GM19452 (cell line): ENCODE measurements at regions not wholly inside any gene's neighbourhood (a gene's known extent, or its start where the extent isn't known, plus 50 kb on each side); places are given as distances from the start of the nearest gene placed in this dataset.
"Not testable (repeated sequence)": the region's sequence is repeated elsewhere in the genome, so short reads cannot be mapped to it uniquely, and the experiment has no call there.

Source experiments
- ATAC-seq: cut with Tn5 transposase; IDR thresholded peaks from one replicate; pipeline ENCODE4 v1.9.1; 2021; ENCODE audit not compliant: unreplicated experiment

GRCh38 chr14:43745746-43746145 lies 761.3 kb downstream of the FSCB start:
- ATAC-seq, result no peak

GRCh38 chr14:43735932-43736331 lies 771.2 kb downstream of the FSCB start:
- no peak for ATAC-seq

- ATAC-seq, result no peak
Observed at GRCh38 chr14:43729143-43729542, 777.9 kb downstream of the FSCB start.

- no peak for ATAC-seq
Observed at GRCh38 chr14:43706900-43707299, 800.2 kb downstream of the FSCB start.

DNA sequence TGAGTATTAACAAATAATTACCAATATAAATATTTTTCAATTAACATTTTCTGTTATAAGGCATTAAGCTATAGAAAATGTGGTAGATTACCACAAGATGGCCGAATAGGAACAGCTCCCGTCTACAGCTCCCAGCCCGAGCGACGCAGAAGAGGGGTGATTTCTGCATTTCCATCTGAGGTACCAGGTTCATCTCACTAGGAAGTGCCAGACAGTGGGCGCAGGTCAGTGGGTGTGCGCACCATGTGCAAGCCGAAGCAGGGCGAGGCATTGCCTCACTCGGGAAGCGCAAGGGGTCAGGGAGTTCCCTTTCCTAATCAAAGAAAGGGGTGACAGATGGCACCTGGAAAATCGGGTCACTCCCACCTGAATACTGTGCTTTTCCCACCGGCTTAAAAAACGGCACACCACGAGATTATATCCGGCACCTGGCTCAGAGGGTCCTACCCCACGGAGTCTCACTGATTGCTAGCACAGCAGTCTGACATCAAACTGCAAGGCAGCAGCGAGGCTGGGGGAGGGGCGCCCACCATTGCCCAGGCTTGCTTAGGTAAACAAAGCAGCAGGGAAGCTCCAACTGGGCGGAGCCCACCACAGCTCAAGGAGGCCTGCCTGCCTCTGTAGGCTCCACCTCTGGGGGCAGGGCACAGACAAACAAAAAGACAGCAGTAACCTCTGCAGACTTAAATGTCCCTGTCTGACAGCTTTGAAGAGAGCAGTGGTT lies 808.4 kb downstream of the FSCB start:
- not testable (repeated sequence) for ATAC-seq

DNA sequence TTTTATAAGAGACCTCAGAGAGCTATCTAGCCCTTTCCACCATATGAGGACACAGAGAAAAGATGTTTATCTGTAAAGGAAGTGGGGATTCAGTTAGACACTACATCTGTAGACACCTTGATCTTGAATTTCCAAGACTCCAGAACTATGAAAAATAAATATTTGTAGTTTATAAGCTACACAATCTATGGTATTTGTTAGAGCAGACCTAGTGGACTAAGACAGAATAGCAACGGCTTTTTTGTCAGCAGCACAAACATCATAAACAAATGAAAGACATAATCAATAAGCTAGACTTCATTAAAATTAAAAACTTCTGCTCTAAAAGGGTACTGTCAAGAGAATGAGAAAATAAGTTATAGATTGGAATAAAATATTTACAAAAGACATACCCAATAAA lies 810.1 kb downstream of the FSCB start:
- no peak for ATAC-seq

GRCh38 chr14:43692706-43693105 lies 814.4 kb downstream of the FSCB start:
- no peak for ATAC-seq

- ATAC-seq, result no peak
Observed at GRCh38 chr14:43687921-43688320, 819.2 kb downstream of the FSCB start.

DNA sequence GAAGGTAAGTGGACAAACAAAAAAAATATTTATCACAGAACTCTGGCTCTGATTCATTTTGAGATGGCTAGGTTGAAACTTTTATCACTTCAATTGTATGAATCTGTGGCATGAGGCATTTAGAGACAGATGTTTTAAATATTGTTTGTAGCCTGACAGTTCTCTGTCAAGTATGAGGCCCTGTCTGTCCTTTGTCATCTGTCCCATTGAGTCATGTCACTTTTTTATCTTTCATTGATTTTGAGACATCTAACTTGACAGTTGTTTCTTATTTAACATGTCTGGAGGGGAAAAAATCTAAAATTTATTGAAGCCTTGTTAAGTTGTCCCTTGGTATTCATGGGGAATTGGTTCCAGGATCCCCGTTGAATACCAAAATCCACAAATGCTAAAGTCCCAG lies 829.5 kb downstream of the FSCB start:
- ATAC-seq, result no peak

DNA sequence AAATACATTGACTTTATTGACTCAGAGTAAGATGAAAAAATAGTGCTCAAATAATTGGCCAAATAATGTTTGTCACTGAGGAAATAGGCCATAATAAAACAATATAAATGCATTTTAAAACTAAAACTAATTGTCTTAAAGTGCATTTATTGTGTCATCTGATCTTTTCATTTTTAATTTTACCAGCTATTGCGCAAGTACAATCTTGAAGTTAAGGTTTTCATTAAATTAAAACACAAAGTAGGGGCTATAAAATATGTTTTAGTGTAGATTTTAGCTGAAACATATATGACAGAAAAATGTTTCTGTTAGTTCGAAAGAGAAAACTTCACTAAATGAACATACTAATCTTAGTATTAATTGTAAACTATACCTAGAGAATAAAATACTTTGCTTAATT lies 832.8 kb downstream of the FSCB start:
- ATAC-seq, result no peak

DNA sequence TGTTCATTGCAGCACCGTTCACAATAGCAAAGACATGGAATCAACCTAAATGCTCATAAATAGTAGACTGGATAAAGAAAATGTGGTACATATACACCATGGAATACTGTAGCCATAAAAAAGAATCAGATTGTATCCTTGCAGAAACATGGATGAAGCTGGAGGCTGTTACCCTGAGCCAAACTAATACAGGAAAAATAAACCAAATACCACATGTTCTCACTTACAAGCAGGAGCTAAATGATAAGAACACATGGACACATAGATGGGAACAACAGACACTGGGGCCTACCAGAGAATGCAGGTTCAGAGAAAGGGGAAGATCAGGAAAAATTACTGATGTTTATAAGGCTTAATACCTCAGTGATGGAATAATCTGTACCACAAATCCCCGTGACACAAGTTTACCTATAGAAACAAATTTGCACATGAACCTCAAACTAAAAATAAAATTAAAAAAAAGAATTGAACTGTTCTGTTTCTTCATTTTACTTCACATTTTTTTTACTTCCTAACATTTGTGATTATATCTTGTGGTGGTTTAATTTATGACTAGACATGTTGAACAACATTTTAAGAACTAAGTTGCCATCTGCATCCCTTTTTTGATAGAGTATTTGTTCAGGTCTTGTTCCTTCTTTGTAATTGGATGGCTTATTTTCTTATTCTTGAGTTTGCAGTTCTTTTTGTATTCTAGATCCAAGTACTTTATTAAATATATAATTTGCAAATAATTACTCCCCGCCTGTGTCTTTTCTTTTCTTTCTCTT lies 835.2 kb downstream of the FSCB start:
- no peak for ATAC-seq

- no peak for ATAC-seq
Observed at GRCh38 chr14:43669355-43669754, 837.7 kb downstream of the FSCB start.

- ATAC-seq, result no peak
Observed at GRCh38 chr14:43665570-43666267, 841.4 kb downstream of the FSCB start.

- not testable (repeated sequence) for ATAC-seq
Observed at GRCh38 chr14:43655194-43655593, 851.9 kb downstream of the FSCB start.

DNA sequence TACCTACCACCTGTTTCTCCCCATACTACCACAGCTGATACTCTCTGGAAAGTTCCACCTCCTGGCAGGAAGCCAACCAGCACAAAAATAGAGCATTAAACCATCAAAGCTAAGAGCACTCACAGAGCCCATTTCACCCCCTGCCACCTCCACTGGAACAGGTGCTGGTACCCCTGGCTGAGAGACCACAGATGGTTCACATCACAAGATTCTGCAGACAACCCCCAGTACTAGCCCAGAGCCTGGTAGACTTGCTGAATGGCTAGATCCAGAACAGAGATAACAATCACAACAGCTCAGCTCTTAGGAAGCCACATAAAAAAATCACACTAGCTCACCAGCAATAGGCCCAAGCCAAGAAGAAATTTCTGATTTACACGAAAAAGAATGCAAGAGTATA lies 855.2 kb downstream of the FSCB start:
- no peak for ATAC-seq

- ATAC-seq, result no peak
Observed at GRCh38 chr14:43651185-43651787, 855.8 kb downstream of the FSCB start.

DNA sequence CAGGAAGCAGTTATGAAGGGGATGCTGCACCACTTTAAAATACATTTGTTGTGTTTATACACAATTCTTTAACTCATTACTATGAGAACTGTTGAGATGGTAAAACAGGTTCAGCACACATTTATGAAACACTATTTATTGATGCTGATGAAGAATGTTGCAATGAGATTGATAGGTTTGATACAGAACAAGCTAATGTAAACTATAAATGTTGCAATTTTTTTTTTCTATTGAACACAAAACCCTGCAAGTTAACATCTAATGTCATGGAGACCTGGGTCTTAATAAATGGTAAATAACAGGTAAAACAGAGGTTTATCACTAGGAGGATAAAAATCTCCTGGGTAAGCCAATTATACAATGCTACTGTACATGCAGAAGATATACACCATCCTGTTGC lies 857.6 kb downstream of the FSCB start:
- no peak for ATAC-seq

GRCh38 chr14:43647302-43647701 lies 859.8 kb downstream of the FSCB start:
- ATAC-seq, result no peak

DNA sequence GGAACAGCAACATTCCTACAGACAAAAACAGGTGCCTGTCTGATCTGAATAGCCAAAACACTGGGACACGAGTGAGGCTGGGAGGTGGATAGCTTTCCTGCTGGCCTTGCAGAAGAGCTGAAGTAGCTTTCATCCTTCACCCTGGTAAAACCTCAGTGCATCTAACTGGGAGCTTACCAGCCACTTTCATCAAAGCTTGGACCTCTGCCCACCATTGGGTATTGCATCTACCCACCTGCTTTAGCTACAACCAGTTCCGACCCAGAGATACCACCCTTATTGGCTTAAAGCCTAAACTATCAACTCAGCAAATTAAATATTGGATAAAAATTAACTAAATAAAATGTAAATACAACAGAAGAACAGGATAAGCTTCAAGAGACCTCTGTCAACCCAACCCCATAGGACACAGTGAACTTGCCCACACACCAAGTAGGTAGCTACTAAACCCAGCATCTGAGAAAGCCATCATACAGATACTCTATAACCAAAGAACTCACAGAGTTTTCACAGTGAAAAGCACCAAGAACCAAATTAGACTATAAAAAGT lies 866.3 kb downstream of the FSCB start:
- ATAC-seq, result no peak

- no peak for ATAC-seq
Observed at GRCh38 chr14:43625294-43625693, 881.8 kb downstream of the FSCB start.

DNA sequence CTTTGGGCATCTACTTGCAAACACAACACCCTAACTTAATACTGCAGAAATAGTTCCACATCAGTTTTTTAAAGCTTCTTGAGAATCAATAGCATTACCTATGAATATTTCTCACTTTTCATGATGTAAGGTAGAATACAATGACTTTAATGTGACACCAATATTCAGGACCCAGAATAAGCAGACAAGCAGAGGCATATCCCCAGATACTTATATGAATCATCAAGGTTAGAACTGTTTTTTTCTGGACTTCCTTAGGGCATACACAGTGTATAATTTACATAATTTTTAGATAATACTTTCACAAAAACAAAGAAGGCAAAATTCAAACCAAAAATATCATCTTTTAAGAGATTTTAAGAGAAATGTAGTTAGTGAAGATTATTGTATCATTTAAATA lies 885.8 kb downstream of the FSCB start:
- ATAC-seq, result no peak
